SK-N-SH treated with all-trans-retinoic acid at 6 μM for 48 hours (cell line): ENCODE measurements at regions not wholly inside any gene's neighbourhood (a gene's known extent, or its start where the extent isn't known, plus 50 kb on each side); places are given as distances from the start of the nearest gene placed in this dataset.
A peak's percentile ranks its signal among the peaks of the same experiment; 100 is the strongest.

Source experiments
- ATAC-seq: fragments of 200-7000 bp; cut with Tn5 transposase; 3 replicates; pipeline ENCODE4 v1.9.1; 2020; ENCODE audit warnings: mild to moderate bottlenecking, moderate library complexity
- BACH2 ChIP-seq: fragments of 250-450 bp; sonication (Bioruptor Pico); IDR thresholded peaks from 2 replicates; pipeline ENCODE4 v1.9.0; 2021; ENCODE audit warnings: mild to moderate bottlenecking, borderline replicate concordance
- ESRRG ChIP-seq: fragments of 250-450 bp; sonication (Bioruptor Pico); IDR thresholded peaks from 2 replicates; pipeline ENCODE4 v1.6.1; 2021; ENCODE audit warnings: mild to moderate bottlenecking
- GLIS3 ChIP-seq: fragments of 250-450 bp; sonication (Bioruptor Pico); IDR thresholded peaks from 2 replicates; pipeline ENCODE4 v1.5.0; 2020; ENCODE audit warnings: mild to moderate bottlenecking, moderate library complexity
- ISL1 ChIP-seq: fragments of 250-450 bp; sonication (Bioruptor Pico); IDR thresholded peaks from 2 replicates; pipeline ENCODE4 v2.1.2; 2022; ENCODE audit warnings: mild to moderate bottlenecking, moderate library complexity
- OSR1 ChIP-seq: fragments of 250-450 bp; sonication (Bioruptor Pico); IDR thresholded peaks from 2 replicates; pipeline ENCODE4 v1.8.0; 2022; ENCODE audit warnings: moderate library complexity, mild to moderate bottlenecking, inconsistent platforms
- PPARA ChIP-seq: fragments of 250-450 bp; sonication (Bioruptor Pico); IDR thresholded peaks from 2 replicates; pipeline ENCODE4 v1.5.0; 2020; ENCODE audit warnings: mild to moderate bottlenecking, borderline replicate concordance
- RARB ChIP-seq: fragments of 250-450 bp; sonication (Bioruptor Pico); IDR thresholded peaks from 2 replicates; pipeline ENCODE4 v1.8.0; 2021; ENCODE audit warnings: mild to moderate bottlenecking, moderate library complexity
- SNAI2 ChIP-seq: fragments of 250-450 bp; sonication (Bioruptor Pico); IDR thresholded peaks from 2 replicates; pipeline ENCODE4 v1.5.0; 2020; ENCODE audit warnings: mild to moderate bottlenecking, moderate library complexity
- TCF4 ChIP-seq: fragments of 250-450 bp; sonication (Bioruptor Pico); IDR thresholded peaks from 2 replicates; pipeline ENCODE4 v1.8.0; 2021; ENCODE audit warnings: mild to moderate bottlenecking, moderate library complexity, borderline replicate concordance
- ZC3H10 ChIP-seq: fragments of 250-450 bp; sonication (Bioruptor Pico); IDR thresholded peaks from 2 replicates; pipeline ENCODE4 v1.5.1; 2021; ENCODE audit warnings: mild to moderate bottlenecking, moderate library complexity
- ZNF565 ChIP-seq: fragments of 450-650 bp; formaldehyde crosslinking; conservative IDR thresholded peaks from 2 replicates; pipeline ENCODE4 v1.5.0; 2020; ENCODE audit warnings: low read depth, mild to moderate bottlenecking, moderate library complexity
- ZNF70 ChIP-seq: fragments of 450-650 bp; formaldehyde crosslinking; IDR thresholded peaks from 2 replicates; pipeline ENCODE4 v1.5.0; 2020; ENCODE audit warnings: mild to moderate bottlenecking, moderate library complexity
- TF ChIP-seq, protein P1 (sequence below): fragments of 250-450 bp; sonication (Bioruptor Pico); IDR thresholded peaks from 2 replicates; pipeline ENCODE4 v1.8.0; 2020; ENCODE audit warnings: mild to moderate bottlenecking, moderate library complexity, borderline replicate concordance
- TF ChIP-seq, protein P2 (sequence below): fragments of 250-450 bp; sonication (Bioruptor Pico); IDR thresholded peaks from 2 replicates; pipeline ENCODE4 v1.5.0; 2020; ENCODE audit warnings: mild to moderate bottlenecking, moderate library complexity
- TF ChIP-seq, protein P3 (sequence below): fragments of 250-450 bp; sonication (Bioruptor Pico); IDR thresholded peaks from 2 replicates; pipeline ENCODE4 v1.5.1; 2021; ENCODE audit warnings: mild to moderate bottlenecking, moderate library complexity
- TF ChIP-seq, protein P4 (sequence below): fragments of 250-450 bp; sonication (Bioruptor Pico); IDR thresholded peaks from 2 replicates; pipeline ENCODE4 v1.5.1; 2020; ENCODE audit warnings: low read depth, mild to moderate bottlenecking, moderate library complexity

DNA sequence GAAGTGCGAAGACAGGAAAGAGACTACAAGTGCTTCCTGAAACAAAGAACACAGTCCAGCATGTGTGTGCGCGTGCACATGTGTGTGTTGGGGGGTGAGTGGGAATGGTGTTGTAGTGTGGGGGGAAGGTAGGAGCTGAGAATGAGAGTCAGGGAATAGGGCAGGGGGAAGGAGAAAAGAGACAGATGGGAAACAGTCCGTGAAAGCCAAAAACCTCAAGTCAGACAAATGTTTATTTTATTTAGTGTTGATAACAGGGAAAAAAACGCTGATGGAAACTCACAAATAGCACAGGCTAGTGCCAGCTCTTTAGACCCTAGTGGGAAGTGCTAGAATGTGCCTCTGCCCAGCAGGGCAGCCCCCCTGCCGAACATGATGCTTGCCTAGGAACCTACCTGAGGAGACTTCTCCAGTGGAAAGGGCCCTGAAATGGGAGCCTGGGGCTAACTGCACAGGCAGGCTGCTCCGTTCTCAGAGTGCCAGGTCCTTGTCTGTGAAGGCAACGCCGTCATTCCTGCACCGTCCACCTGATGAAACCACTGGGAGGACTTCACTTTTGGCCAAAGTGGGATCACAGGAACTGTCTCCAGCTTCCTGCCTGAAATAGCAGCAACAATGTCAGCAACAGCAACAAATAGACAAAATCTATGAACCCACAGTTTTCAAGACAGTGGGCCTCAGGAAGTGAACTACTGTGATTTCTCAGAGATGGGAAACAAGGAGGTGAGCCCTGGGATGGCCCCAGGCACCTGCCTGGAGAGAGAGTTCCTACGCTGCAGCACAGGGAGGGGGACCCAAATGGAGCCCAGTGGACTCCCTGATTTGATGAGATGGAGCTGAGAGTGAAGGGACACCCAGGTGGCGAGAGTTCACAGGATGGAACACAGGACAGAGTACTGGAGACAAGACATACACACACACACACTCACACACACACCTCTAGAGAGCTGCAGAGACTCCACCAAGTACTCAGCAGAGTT lies 379.7 kb downstream of the RPS24 start:
- ATAC-seq: no peak
- no peak for TF ChIP-seq BACH2 (CRISPR knock-in tag)
- TF ChIP-seq PPARA: no peak
- TF ChIP-seq, protein P1, sequence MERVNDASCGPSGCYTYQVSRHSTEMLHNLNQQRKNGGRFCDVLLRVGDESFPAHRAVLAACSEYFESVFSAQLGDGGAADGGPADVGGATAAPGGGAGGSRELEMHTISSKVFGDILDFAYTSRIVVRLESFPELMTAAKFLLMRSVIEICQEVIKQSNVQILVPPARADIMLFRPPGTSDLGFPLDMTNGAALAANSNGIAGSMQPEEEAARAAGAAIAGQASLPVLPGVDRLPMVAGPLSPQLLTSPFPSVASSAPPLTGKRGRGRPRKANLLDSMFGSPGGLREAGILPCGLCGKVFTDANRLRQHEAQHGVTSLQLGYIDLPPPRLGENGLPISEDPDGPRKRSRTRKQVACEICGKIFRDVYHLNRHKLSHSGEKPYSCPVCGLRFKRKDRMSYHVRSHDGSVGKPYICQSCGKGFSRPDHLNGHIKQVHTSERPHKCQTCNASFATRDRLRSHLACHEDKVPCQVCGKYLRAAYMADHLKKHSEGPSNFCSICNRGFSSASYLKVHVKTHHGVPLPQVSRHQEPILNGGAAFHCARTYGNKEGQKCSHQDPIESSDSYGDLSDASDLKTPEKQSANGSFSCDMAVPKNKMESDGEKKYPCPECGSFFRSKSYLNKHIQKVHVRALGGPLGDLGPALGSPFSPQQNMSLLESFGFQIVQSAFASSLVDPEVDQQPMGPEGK: no peak

DNA sequence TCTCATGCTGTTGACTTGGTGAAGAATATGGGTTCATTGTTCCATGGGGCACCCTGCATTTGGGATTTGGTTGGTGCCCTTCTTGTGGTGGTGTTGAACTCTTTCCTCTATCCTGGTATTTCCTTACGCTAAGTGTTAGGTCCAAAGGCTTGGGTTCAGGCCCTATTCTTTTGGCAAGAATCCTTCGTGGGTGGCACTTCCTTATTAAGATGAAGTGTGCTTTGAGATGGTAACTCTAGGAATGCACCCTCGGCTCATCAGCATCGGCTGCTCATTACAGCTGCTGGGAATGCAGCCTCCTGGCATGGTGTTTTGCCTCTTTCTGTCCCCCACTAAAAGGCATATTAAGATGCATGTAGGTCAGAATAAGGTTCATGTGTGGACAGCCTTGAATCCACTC lies 380.7 kb downstream of the RPS24 start:
- TF ChIP-seq ZNF565 (CRISPR knock-in tag): no peak
- TF ChIP-seq OSR1 (CRISPR knock-in tag): no peak
- no peak for TF ChIP-seq RARB
- no peak for TF ChIP-seq GLIS3 (CRISPR knock-in tag)
- ATAC-seq: no peak

DNA sequence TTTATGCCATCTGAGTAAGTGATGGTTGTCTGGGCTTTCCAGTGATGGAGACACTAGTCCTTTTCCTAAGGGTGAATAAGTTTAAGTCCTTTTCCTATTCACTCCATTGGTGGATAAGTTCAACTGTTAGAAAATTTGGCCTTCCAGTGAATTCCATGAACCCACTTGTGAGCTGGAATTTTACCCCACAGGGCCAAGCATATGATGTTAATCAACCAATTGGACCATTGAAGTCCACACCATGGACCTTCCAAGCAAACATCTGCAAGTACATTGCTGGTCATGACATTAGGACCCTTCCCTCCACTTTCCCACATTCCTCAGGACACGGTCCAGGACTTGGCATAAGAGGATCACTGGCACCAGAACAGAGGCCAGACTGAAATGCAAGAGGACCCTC lies 381.4 kb downstream of the RPS24 start:
- TF ChIP-seq ZC3H10 (CRISPR knock-in tag) (no peak), ZNF565 (CRISPR knock-in tag) (no peak), OSR1 (CRISPR knock-in tag) (no peak), BACH2 (CRISPR knock-in tag) (no peak), ISL1 (CRISPR knock-in tag) (no peak), TCF4 (CRISPR knock-in tag) (no peak), ZNF70 (CRISPR knock-in tag) (no peak), RARB (no peak)
- TF ChIP-seq, protein P1: no peak
- TF ChIP-seq, protein P2, sequence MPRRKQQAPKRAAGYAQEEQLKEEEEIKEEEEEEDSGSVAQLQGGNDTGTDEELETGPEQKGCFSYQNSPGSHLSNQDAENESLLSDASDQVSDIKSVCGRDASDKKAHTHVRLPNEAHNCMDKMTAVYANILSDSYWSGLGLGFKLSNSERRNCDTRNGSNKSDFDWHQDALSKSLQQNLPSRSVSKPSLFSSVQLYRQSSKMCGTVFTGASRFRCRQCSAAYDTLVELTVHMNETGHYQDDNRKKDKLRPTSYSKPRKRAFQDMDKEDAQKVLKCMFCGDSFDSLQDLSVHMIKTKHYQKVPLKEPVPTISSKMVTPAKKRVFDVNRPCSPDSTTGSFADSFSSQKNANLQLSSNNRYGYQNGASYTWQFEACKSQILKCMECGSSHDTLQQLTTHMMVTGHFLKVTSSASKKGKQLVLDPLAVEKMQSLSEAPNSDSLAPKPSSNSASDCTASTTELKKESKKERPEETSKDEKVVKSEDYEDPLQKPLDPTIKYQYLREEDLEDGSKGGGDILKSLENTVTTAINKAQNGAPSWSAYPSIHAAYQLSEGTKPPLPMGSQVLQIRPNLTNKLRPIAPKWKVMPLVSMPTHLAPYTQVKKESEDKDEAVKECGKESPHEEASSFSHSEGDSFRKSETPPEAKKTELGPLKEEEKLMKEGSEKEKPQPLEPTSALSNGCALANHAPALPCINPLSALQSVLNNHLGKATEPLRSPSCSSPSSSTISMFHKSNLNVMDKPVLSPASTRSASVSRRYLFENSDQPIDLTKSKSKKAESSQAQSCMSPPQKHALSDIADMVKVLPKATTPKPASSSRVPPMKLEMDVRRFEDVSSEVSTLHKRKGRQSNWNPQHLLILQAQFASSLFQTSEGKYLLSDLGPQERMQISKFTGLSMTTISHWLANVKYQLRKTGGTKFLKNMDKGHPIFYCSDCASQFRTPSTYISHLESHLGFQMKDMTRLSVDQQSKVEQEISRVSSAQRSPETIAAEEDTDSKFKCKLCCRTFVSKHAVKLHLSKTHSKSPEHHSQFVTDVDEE: no peak
- TF ChIP-seq, protein P3, sequence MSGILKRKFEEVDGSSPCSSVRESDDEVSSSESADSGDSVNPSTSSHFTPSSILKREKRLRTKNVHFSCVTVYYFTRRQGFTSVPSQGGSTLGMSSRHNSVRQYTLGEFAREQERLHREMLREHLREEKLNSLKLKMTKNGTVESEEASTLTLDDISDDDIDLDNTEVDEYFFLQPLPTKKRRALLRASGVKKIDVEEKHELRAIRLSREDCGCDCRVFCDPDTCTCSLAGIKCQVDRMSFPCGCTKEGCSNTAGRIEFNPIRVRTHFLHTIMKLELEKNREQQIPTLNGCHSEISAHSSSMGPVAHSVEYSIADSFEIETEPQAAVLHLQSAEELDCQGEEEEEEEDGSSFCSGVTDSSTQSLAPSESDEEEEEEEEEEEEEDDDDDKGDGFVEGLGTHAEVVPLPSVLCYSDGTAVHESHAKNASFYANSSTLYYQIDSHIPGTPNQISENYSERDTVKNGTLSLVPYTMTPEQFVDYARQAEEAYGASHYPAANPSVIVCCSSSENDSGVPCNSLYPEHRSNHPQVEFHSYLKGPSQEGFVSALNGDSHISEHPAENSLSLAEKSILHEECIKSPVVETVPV (CRISPR knock-in tag): no peak
- TF ChIP-seq, protein P4, sequence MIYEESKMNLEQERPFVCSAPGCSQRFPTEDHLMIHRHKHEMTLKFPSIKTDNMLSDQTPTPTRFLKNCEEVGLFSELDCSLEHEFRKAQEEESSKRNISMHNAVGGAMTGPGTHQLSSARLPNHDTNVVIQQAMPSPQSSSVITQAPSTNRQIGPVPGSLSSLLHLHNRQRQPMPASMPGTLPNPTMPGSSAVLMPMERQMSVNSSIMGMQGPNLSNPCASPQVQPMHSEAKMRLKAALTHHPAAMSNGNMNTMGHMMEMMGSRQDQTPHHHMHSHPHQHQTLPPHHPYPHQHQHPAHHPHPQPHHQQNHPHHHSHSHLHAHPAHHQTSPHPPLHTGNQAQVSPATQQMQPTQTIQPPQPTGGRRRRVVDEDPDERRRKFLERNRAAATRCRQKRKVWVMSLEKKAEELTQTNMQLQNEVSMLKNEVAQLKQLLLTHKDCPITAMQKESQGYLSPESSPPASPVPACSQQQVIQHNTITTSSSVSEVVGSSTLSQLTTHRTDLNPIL (CRISPR knock-in tag): no peak
- ATAC-seq: no peak

DNA sequence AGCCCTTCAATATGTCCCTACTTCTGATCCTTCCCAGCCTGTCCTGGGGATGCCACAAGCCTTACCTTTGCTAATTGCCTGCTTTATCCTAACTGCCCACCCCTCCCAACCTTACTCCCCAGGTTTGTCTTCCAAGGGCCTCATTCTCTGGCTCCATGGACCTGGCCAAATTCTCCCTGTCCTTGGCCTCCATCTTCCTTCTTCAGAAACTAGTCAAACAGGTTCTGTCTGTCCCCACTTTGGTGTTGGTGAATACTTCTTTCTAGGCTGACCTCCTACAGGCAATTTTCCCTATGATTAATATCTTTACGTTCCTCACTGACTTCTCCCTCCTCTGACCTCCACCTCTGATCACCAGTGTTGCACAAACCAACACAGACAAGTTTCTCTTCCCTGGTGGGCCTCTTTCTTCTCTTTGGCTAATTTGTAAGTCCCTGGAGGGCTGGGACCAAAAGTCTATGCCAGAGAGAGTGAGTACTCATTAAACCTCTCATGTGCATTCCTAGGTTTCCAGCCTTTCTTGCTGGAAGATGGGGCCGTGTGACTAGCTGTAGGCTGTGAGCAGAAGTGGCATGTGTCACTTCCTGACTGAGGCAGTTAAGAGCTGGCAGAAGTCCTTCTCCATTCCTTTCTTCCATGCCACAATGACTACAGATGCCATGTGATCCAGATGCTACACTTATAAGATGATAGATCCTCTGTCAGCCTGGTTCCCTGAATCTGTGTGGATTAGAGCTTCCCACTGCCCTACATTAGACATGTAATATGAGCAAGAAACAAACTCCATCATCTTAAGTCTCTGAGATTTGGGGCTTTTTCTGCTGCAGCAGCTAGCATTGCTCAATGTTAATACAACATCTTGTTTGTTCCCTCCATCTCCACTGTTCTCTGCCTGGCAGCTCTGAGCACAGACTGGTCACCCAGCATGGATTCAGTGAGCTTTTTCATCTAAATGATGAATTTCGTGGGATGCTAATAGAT lies 382.7 kb downstream of the RPS24 start:
- peak; percentile 49; the same call in 2 of the 3 replicates for ATAC-seq
- TF ChIP-seq, protein P2: no peak
- TF ChIP-seq ESRRG (CRISPR knock-in tag) (no peak), ZNF565 (CRISPR knock-in tag) (no peak), OSR1 (CRISPR knock-in tag) (no peak), ISL1 (CRISPR knock-in tag) (no peak), SNAI2 (CRISPR knock-in tag) (no peak)
- TF ChIP-seq, protein P1: no peak
